K562 (cell line): ENCODE measurements at regions not wholly inside any gene's neighbourhood (a gene's known extent, or its start where the extent isn't known, plus 50 kb on each side); places are given as distances from the start of the nearest gene placed in this dataset.

ENCODE experiments used
- ATAC-seq: fragments of 200-7000 bp; cut with Tn5 transposase; 3 replicates; pipeline ENCODE4 v1.9.1; 2020; ENCODE audit warnings: moderate library complexity
- BruUV-seq: library from RNA; stranded (reverse); fragments of 400-500 nt; replicated peaks from 2 replicates; lab custom pipeline; 2021; lab: Mats Ljungman, UMichigan
- CTCF ChIA-PET: fragments of 300-600 bp; formaldehyde crosslinking; extraction: SDS; loops from one replicate; lab custom pipeline; 2021; ENCODE audit warnings: low intra/inter-chr PET ratio; lab: Yijun Ruan, JAX
- POLR2A ChIA-PET: fragments of 300-600, 350-650 bp; sonication (Branson Sonifier 250); formaldehyde crosslinking; extraction: SDS; loops from one replicate; lab custom pipeline; 2021; ENCODE audit warnings: antibody characterized with exemption, inconsistent platforms; lab: Yijun Ruan, JAX
- DNase-seq, 4 experiments: peaks; one replicate each; pipeline versions ENCODE4 v3.0.0 to v3.0.0-alpha.2; 2011 to 2018; ENCODE audit warnings: low spot score in 3 of 4, mixed read lengths in 3 of 4; ENCODE audit errors: extremely low read depth in 1 of 4
- FAIRE-seq: peaks from 2 replicates; lab custom pipeline; 2011; peaks lifted over from hg19 to GRCh38; lab: Jason Lieb, UNC
- H2AFZ ChIP-seq: 2 replicates; pipeline ENCODE4 v1.6.0; 2011; ENCODE audit warnings: low read depth, low read length, control low read depth, inconsistent platforms
- H3K27ac ChIP-seq: fragments of 200-600 bp; 3 replicates; pipeline ENCODE4 v1.8.0; 2011; ENCODE audit warnings: low read depth, mild to moderate bottlenecking, control low read depth, inconsistent platforms, low read length, moderate library complexity, mixed read lengths; ENCODE audit errors: extremely low read depth
- H3K27me3 ChIP-seq, 2 experiments: fragments of 300-600 bp in 1 of 2; 2 replicates in 1 of 2; 3 replicates in 1 of 2; pipeline versions ENCODE4 v1.6.0 to v1.8.0; 2011; ENCODE audit warnings: inconsistent platforms in 2 of 2, low read length in 2 of 2, mild to moderate bottlenecking in 1 of 2, mixed read lengths in 1 of 2, moderate library complexity in 1 of 2; ENCODE audit not compliant: control insufficient read depth in 2 of 2, insufficient read depth in 2 of 2
- H3K36me3 ChIP-seq: fragments of 300-600 bp; 3 replicates; pipeline ENCODE4 v1.8.0; 2011; ENCODE audit warnings: mild to moderate bottlenecking, low read length, inconsistent platforms; ENCODE audit not compliant: control insufficient read depth, insufficient read depth
- H3K4me1 ChIP-seq, 2 experiments: fragments of 200-600 bp in 1 of 2; replicated peaks in 1 of 2; 2 replicates in 1 of 2; 3 replicates in 1 of 2; pipeline versions ENCODE4 v1.5.1 to v1.8.0; 2011; ENCODE audit warnings: inconsistent platforms in 2 of 2, low read length in 2 of 2, mild to moderate bottlenecking in 1 of 2, mixed read lengths in 1 of 2, moderate library complexity in 1 of 2; ENCODE audit not compliant: control insufficient read depth in 2 of 2, insufficient read depth in 2 of 2
- H3K4me2 ChIP-seq: 2 replicates; pipeline ENCODE4 v1.6.1; 2011; ENCODE audit warnings: low read length, control low read depth, inconsistent platforms, mixed read lengths; ENCODE audit not compliant: insufficient read depth
- H3K4me3 ChIP-seq: fragments of 200-600 bp; sonication (generic), shearing (Covaris generic); 2 replicates; pipeline ENCODE4 v1.5.1; 2016; ENCODE audit warnings: control low read depth, inconsistent platforms
- H3K79me2 ChIP-seq: fragments of 200-600 bp; 3 replicates; pipeline ENCODE4 v1.8.0; 2011; ENCODE audit warnings: low read length, inconsistent platforms; ENCODE audit not compliant: control insufficient read depth, insufficient read depth
- H3K9ac ChIP-seq, 2 experiments: 2 replicates each; pipeline versions ENCODE4 v1.6.0 to v1.6.1; 2011; ENCODE audit warnings: low read depth in 2 of 2, low read length in 2 of 2, control low read depth in 1 of 2, inconsistent platforms in 1 of 2, mild to moderate bottlenecking in 1 of 2, mixed read lengths in 1 of 2; ENCODE audit not compliant: insufficient read depth in 1 of 2
- H3K9me1 ChIP-seq: one replicate; pipeline ENCODE4 v1.6.0; 2011; ENCODE audit warnings: inconsistent platforms, mild to moderate bottlenecking, low read length, moderate library complexity; ENCODE audit not compliant: control insufficient read depth, insufficient read depth
- H3K9me3 ChIP-seq: replicated peaks from 2 replicates; pipeline ENCODE4 v1.5.1; 2011; ENCODE audit warnings: low read depth, low read length, inconsistent platforms; ENCODE audit not compliant: control insufficient read depth, insufficient read depth
- H4K20me1 ChIP-seq: replicated peaks from 2 replicates; pipeline ENCODE4 v1.6.1; 2011; ENCODE audit warnings: low read length, inconsistent platforms, mixed read lengths; ENCODE audit not compliant: control insufficient read depth, insufficient read depth
- ATF7 ChIP-seq: fragments of 450-650 bp; IDR thresholded peaks from 2 replicates; pipeline ENCODE4 v1.7.1; 2014; ENCODE audit warnings: mild to moderate bottlenecking, moderate library complexity
- C11orf30 ChIP-seq: fragments of 450-650 bp; IDR thresholded peaks from 2 replicates; pipeline ENCODE4 v1.6.1; 2016; ENCODE audit warnings: low read depth, mild to moderate bottlenecking
- MITF ChIP-seq: IDR thresholded peaks from 2 replicates; pipeline ENCODE4 v1.6.1; 2014; ENCODE audit warnings: antibody characterized with exemption
- MNT ChIP-seq, 2 experiments: fragments of 450-650 bp; conservative IDR thresholded peaks; 2 replicates each; pipeline ENCODE4 v1.6.1; 2017; ENCODE audit warnings: mild to moderate bottlenecking in 2 of 2, moderate library complexity in 2 of 2
- NFE2 ChIP-seq: IDR thresholded peaks from 2 replicates; pipeline ENCODE4 v1.6.1; 2014; ENCODE audit warnings: antibody characterized with exemption, low read depth
- NR2C2 ChIP-seq, 2 experiments: fragments of 200-800 bp in 1 of 2; sonication (Bioruptor generic) in 1 of 2; sonication (generic) in 1 of 2; formaldehyde crosslinking in 1 of 2; IDR thresholded peaks; 2 replicates each; pipeline versions ENCODE4 v1.6.1 to v1.8.0; 2016 to 2022; ENCODE audit warnings: mild to moderate bottlenecking in 1 of 2, missing compliant biosample characterization in 1 of 2, missing genetic modification characterization in 1 of 2, missing genetic modification reagents in 1 of 2
- NR3C1 ChIP-seq: sonication (generic); formaldehyde crosslinking; IDR thresholded peaks from 2 replicates; pipeline ENCODE4 v1.8.1; 2022; ENCODE audit warnings: missing genetic modification reagents
- RBM25 ChIP-seq: fragments of 200-400 bp; formaldehyde crosslinking; IDR thresholded peaks from 2 replicates; pipeline ENCODE4 v1.6.1; 2018; ENCODE audit warnings: low read length, low read depth, moderate library complexity; ENCODE audit not compliant: severe bottlenecking
- SMARCC2 ChIP-seq: fragments of 450-650 bp; IDR thresholded peaks from 2 replicates; pipeline ENCODE4 v1.6.1; 2017; ENCODE audit warnings: antibody characterized with exemption, moderate library complexity, mild to moderate bottlenecking, low read depth
- SUPT5H ChIP-seq: fragments of 450-650 bp; IDR thresholded peaks from 2 replicates; pipeline ENCODE4 v1.6.1; 2016
- TRIM24 ChIP-seq, 2 experiments: fragments of 450-650 bp; IDR thresholded peaks; 2 replicates each; pipeline ENCODE4 v1.6.1; 2016
- ZC3H11A ChIP-seq: IDR thresholded peaks from 2 replicates; pipeline ENCODE4 v1.6.1; 2012; ENCODE audit warnings: low read depth, low read length, improper control_type of control experiment
- ZNF12 ChIP-seq: sonication (generic); formaldehyde crosslinking; IDR thresholded peaks from 2 replicates; pipeline ENCODE4 v1.4.0; 2020; ENCODE audit warnings: mild to moderate bottlenecking, missing genetic modification reagents
- ZNF253 ChIP-seq: fragments of 250-450 bp; sonication (Bioruptor Pico); conservative IDR thresholded peaks from 2 replicates; pipeline ENCODE4 v1.6.1; 2021; ENCODE audit warnings: mild to moderate bottlenecking
- ZNF592 ChIP-seq: fragments of 450-650 bp; IDR thresholded peaks from 2 replicates; pipeline ENCODE4 v1.6.1; 2017; ENCODE audit warnings: antibody characterized with exemption, mild to moderate bottlenecking
- ZNF695 ChIP-seq: fragments of 450-650 bp; formaldehyde crosslinking; IDR thresholded peaks from 2 replicates; pipeline ENCODE4 v1.4.0; 2020; ENCODE audit warnings: mild to moderate bottlenecking, moderate library complexity
- WGBS: fragments of 100-300 bp; shearing (Covaris generic); methylation state at CpG from one replicate; pipeline ENCODE4 v1.1.6; 2016; ENCODE audit warnings: low coverage, mixed read lengths; ENCODE audit not compliant: insufficient coverage; ENCODE audit errors: missing lambda C conversion rate; 5-methylcytosine and 5-hydroxymethylcytosine counted together
- in situ Hi-C: fragments of 300-500 bp; cut with MboI; formaldehyde crosslinking; loops from 4 replicates; pipeline ENCODE4 v1.15.0; 2018; ENCODE audit warnings: inconsistent platforms, mixed read lengths
- intact Hi-C: fragments of 100-400 bp; cut with micrococcal nuclease; formaldehyde crosslinking; loops from 2 replicates; pipeline ENCODE4 v1.14.2; 2022

- TF ChIP-seq SMARCC2, result no peak
- TF ChIP-seq ATF7, result peak; percentile 20; the same call in 1 of the 2 replicates
- no peak for TF ChIP-seq TRIM24 (IDR thresholded peaks at IDR 0.05)
- no peak for TF ChIP-seq RBM25
- TF ChIP-seq C11orf30, result peak; percentile 92
- peak; percentile 74 for TF ChIP-seq NFE2
- no peak for TF ChIP-seq NR2C2 (CRISPR knock-in tag; IDR thresholded peaks at IDR 0.05)
- no peak for TF ChIP-seq NR2C2 (tag; IDR thresholded peaks at IDR 0.05)
- TF ChIP-seq ZNF253 (CRISPR knock-in tag), result no peak
- TF ChIP-seq MNT (conservative IDR thresholded peaks at IDR 0.05), result no peak
- no peak for TF ChIP-seq ZC3H11A
- no peak for TF ChIP-seq SUPT5H
These were observed 287.3 kb downstream of the BCL11B start (continued) for GRCh38 chr14:98984719-98985041.

- Histone ChIP-seq H2AFZ (no peak overlapping the region), H3K9me3 (no peaks in the 10 kb centered on the region), H3K36me3 (no peaks in the 10 kb centered on the region), H3K27me3 (no peaks in the 10 kb centered on the region), H3K4me3 (no peak overlapping the region), H4K20me1 (no peaks in the 10 kb centered on the region), H3K9me1 (no peaks in the 10 kb centered on the region), H3K4me2 (no peak overlapping the region), H3K4me1 (no peaks in the 10 kb centered on the region), H3K79me2 (no peaks in the 10 kb centered on the region), H3K9ac (no peak overlapping the region), H3K27ac (no peak overlapping the region)
- in situ Hi-C loops, result no loop called here
- WGBS, result 0% methylated on average over 1 of the region's 1 CpG
- ChIA-PET CTCF (no interaction called here), POLR2A (no interaction called here)
- no TSS peak for BruUV-seq
- no peak for FAIRE-seq
- DNase-seq, result no peak
- intact Hi-C loops, result no loop called here
- no peak for ATAC-seq
- TF ChIP-seq MITF (no peak), ZNF695 (CRISPR knock-in tag) (no peak), ZNF592 (no peak), ZNF12 (CRISPR knock-in tag) (no peak), NR3C1 (CRISPR knock-in tag) (no peak)
These were observed 278.2 kb downstream of the BCL11B start for GRCh38 chr14:98993818-98994217.
